Hepatocyte (in vitro differentiated cells): ENCODE measurements at regions not wholly inside any gene's neighbourhood (a gene's known extent, or its start where the extent isn't known, plus 50 kb on each side); places are given as distances from the start of the nearest gene placed in this dataset.

ENCODE experiments used
- DNase-seq: peaks from one replicate; pipeline ENCODE4 v3.0.0-alpha.2; 2016; ENCODE audit warnings: low spot score
- H2AFZ ChIP-seq: fragments of 200-600 bp; sonication (generic); 2 replicates; pipeline ENCODE4 v1.6.0; 2016; ENCODE audit warnings: antibody characterized with exemption, mild to moderate bottlenecking
- H3K27ac ChIP-seq: fragments of 200-600 bp; sonication (generic); 2 replicates; pipeline ENCODE4 v1.5.1; 2016; ENCODE audit warnings: mild to moderate bottlenecking
- H3K27me3 ChIP-seq: fragments of 200-600 bp; sonication (generic); 2 replicates; pipeline ENCODE4 v1.6.1; 2016
- H3K36me3 ChIP-seq: fragments of 200-600 bp; sonication (generic); replicated peaks from 2 replicates; pipeline ENCODE4 v1.5.1; 2016; ENCODE audit warnings: low read depth; ENCODE audit not compliant: insufficient read depth
- H3K4me1 ChIP-seq: fragments of 200-600 bp; sonication (generic); 2 replicates; pipeline ENCODE4 v1.5.1; 2016; ENCODE audit warnings: mild to moderate bottlenecking, moderate library complexity; ENCODE audit not compliant: insufficient read depth
- H3K4me2 ChIP-seq: fragments of 200-600 bp; sonication (generic); 2 replicates; pipeline ENCODE4 v1.6.0; 2016
- H3K4me3 ChIP-seq: fragments of 200-600 bp; sonication (generic); 2 replicates; pipeline ENCODE4 v1.5.1; 2016; ENCODE audit warnings: mild to moderate bottlenecking
- H3K79me2 ChIP-seq: fragments of 200-600 bp; sonication (generic); 2 replicates; pipeline ENCODE4 v1.6.0; 2017; ENCODE audit warnings: mild to moderate bottlenecking
- H3K9me2 ChIP-seq: fragments of 200-600 bp; sonication (generic); replicated peaks from 2 replicates; pipeline ENCODE4 v1.6.0; 2017; ENCODE audit warnings: mild to moderate bottlenecking; ENCODE audit not compliant: insufficient read depth
- H3K9me3 ChIP-seq: fragments of 200-600 bp; sonication (generic); 2 replicates; pipeline ENCODE4 v1.5.1; 2016; ENCODE audit warnings: low read depth, mild to moderate bottlenecking
- H4K20me1 ChIP-seq: fragments of 200-600 bp; sonication (generic); 2 replicates; pipeline ENCODE4 v1.6.0; 2016; ENCODE audit warnings: mild to moderate bottlenecking; ENCODE audit not compliant: insufficient read depth, poor library complexity, severe bottlenecking
- EZH2 ChIP-seq: fragments of 200-600 bp; sonication (generic); IDR thresholded peaks from 2 replicates; pipeline ENCODE4 v1.6.1; 2016; ENCODE audit warnings: antibody characterized with exemption, mild to moderate bottlenecking, borderline replicate concordance
- EZH2phosphoT487 ChIP-seq: fragments of 200-600 bp; sonication (generic); IDR thresholded peaks from one replicate; pipeline ENCODE4 v1.6.1; 2018; ENCODE audit warnings: antibody characterized with exemption, mild to moderate bottlenecking, low read depth, moderate library complexity; ENCODE audit not compliant: unreplicated experiment, severe bottlenecking
- WGBS: methylation state at CpG from one replicate; pipeline ENCODE4 v1.1.6; 2016; ENCODE audit warnings: low lambda C conversion rate; ENCODE audit errors: missing lambda C conversion rate; 5-methylcytosine and 5-hydroxymethylcytosine counted together
- TF ChIP-seq, protein P1 (sequence below): fragments of 200-600 bp; sonication (generic); IDR thresholded peaks from 2 replicates; pipeline ENCODE4 v1.5.1; 2016; ENCODE audit warnings: antibody characterized with exemption, mild to moderate bottlenecking; ENCODE audit not compliant: poor library complexity

DNA sequence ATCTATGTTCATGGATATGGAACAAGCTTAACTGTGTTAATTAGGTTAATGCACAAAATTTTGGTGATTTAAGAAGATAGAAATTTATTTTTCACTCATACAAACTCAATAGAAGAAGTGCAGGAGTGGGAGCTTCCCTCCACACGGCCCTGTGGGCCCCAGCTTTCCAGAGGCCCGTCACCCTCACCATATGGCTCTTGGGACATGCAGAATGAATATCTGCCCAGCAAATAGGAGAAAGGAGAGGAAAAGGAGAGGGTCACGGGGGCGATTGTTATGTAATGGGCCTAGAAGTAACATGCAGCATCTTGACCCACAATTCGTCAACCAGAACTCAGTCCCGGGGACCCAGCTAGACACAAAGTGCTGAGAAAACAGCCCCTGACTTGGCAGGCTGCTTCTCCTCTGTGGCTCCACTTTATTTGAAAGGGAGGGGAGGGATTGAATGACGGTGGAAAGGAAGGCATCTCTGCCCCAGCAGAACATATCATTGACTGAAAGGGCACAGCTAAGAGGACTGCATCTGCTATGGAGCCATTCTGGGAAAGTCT, 648.2 kb upstream of the ID2 start:
- TF ChIP-seq EZH2 (no peak), EZH2phosphoT487 (no peak)
- TF ChIP-seq, protein P1, sequence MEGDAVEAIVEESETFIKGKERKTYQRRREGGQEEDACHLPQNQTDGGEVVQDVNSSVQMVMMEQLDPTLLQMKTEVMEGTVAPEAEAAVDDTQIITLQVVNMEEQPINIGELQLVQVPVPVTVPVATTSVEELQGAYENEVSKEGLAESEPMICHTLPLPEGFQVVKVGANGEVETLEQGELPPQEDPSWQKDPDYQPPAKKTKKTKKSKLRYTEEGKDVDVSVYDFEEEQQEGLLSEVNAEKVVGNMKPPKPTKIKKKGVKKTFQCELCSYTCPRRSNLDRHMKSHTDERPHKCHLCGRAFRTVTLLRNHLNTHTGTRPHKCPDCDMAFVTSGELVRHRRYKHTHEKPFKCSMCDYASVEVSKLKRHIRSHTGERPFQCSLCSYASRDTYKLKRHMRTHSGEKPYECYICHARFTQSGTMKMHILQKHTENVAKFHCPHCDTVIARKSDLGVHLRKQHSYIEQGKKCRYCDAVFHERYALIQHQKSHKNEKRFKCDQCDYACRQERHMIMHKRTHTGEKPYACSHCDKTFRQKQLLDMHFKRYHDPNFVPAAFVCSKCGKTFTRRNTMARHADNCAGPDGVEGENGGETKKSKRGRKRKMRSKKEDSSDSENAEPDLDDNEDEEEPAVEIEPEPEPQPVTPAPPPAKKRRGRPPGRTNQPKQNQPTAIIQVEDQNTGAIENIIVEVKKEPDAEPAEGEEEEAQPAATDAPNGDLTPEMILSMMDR, result no peak
- Histone ChIP-seq H3K4me2 (no peak overlapping the region), H3K27ac (no peak overlapping the region), H3K36me3 (no peaks in the 10 kb centered on the region), H3K27me3 (no peaks in the 10 kb centered on the region), H4K20me1 (no peaks in the 10 kb centered on the region), H3K9me3 (no peaks in the 10 kb centered on the region), H2AFZ (no peak overlapping the region), H3K4me3 (no peak overlapping the region), H3K9me2 (no peaks in the 10 kb centered on the region), H3K4me1 (no peaks in the 10 kb centered on the region), H3K79me2 (no peaks in the 10 kb centered on the region)
- no peak for DNase-seq
- WGBS, result 85% methylated on average over 7 of the region's 7 CpGs

DNA sequence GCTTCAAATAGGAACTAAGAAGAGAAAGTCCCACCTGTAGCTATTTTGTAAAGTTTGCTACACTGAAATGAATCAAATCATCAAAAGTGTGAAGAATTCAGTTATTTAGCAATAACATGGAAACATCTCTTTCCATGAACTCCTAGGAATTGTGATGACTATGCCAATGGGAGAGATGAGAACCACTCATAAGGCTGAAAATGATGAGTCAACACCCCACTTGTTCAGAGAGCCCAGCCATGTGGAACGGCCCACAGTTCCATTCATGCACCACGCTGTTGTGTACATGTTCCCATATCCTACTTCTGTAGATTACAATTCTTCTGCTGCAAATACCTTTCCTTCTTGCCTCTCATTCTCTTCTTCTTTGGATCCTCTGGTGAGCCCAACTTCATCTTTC, 645.5 kb upstream of the ID2 start:
- H3K4me1 ChIP-seq, result no peaks in the 10 kb centered on the region
- H2AFZ ChIP-seq, result no peak overlapping the region
- no peak overlapping the region for H3K4me2 ChIP-seq
- no peak overlapping the region for H3K27ac ChIP-seq
- TF ChIP-seq, protein P1, result no peak
- TF ChIP-seq EZH2phosphoT487 (no peak), EZH2 (no peak)
- no peaks in the 10 kb centered on the region for H3K36me3 ChIP-seq
- no peaks in the 10 kb centered on the region for H3K9me2 ChIP-seq
- 97% methylated on average over 2 of the region's 2 CpGs for WGBS
- H4K20me1 ChIP-seq, result no peaks in the 10 kb centered on the region
- H3K4me3 ChIP-seq, result no peak overlapping the region
- no peaks in the 10 kb centered on the region for H3K27me3 ChIP-seq
- no peaks in the 10 kb centered on the region for H3K9me3 ChIP-seq
- DNase-seq, result no peak
- H3K79me2 ChIP-seq, result no peaks in the 10 kb centered on the region

DNA sequence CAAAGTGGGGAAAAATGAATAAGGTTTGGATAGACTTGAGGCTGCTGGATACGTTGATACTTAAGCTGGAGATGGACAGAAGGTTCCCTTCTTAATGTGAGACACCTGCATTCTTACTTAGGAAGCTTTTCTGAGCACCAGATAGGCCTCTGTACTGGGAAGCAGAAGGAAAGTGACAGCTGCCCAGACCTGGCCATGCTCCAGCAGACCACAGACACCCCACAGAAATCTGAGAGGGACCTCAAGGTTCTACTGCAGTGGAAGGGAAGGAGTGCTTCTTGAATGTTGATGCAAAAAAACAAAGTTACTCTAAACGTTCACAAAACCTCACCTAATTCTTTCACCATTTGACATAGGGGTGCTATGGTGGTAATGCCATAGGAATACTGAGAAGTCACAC, 642.1 kb upstream of the ID2 start:
- TF ChIP-seq, protein P1, result no peak
- TF ChIP-seq EZH2 (no peak), EZH2phosphoT487 (no peak)
- Histone ChIP-seq H3K4me1 (no peaks in the 10 kb centered on the region), H3K27ac (no peak overlapping the region), H4K20me1 (no peaks in the 10 kb centered on the region), H3K27me3 (no peaks in the 10 kb centered on the region), H2AFZ (no peak overlapping the region), H3K4me2 (no peak overlapping the region), H3K79me2 (no peaks in the 10 kb centered on the region), H3K4me3 (no peak overlapping the region), H3K9me3 (no peaks in the 10 kb centered on the region), H3K9me2 (no peaks in the 10 kb centered on the region), H3K36me3 (no peaks in the 10 kb centered on the region)
- WGBS, result 92% methylated on average over 2 of the region's 2 CpGs
- DNase-seq, result no peak

DNA sequence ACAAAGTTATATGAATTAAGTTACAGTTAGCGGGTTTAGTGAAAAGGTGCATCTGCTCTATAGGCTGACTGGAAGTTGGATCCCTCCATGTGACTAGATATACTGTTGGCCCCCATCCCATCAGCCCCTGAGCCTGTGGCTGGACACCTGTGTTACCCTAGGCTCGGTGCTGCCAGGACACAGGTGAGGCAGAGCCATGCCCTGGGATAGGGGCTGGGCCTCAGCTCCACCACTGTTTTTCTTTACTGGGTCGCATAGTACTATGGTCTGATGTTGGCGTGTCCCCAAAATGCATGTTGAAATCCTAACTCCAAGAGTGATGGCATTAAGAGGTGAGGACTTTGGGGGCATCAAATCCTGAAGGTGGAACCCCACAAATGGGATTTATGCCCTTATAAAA, 638.6 kb upstream of the ID2 start:
- Histone ChIP-seq H3K9me3 (no peaks in the 10 kb centered on the region), H3K27me3 (no peaks in the 10 kb centered on the region), H3K36me3 (no peaks in the 10 kb centered on the region), H4K20me1 (no peaks in the 10 kb centered on the region), H3K9me2 (no peaks in the 10 kb centered on the region), H3K79me2 (no peaks in the 10 kb centered on the region), H3K4me3 (no peak overlapping the region), H3K4me1 (no peaks in the 10 kb centered on the region), H2AFZ (no peak overlapping the region), H3K4me2 (no peak overlapping the region), H3K27ac (no peak overlapping the region)
- TF ChIP-seq EZH2phosphoT487 (no peak), EZH2 (no peak)
- TF ChIP-seq, protein P1, result no peak
- 95% methylated on average over 4 of the region's 4 CpGs for WGBS
- DNase-seq, result no peak
